ENCODE measurements at regions not wholly inside any gene's neighbourhood (a gene's known extent, or its start where the extent isn't known, plus 50 kb on each side); places are given as distances from the start of the nearest gene placed in this dataset.

GRCh38 chr6:96716221-96716620, 121.1 kb downstream of the GPR63 start:
- peak in 1 of 12 donors; percentile 7 for TF ChIP-seq CTCF (IDR thresholded peaks at IDR 0.05)
- no peak for TF ChIP-seq POLR2A (IDR thresholded peaks at IDR 0.05)
